GM23338 (cell line): ENCODE measurements at regions not wholly inside any gene's neighbourhood (a gene's known extent, or its start where the extent isn't known, plus 50 kb on each side); places are given as distances from the start of the nearest gene placed in this dataset.
"Not testable (repeated sequence)": the region's sequence is repeated elsewhere in the genome, so short reads cannot be mapped to it uniquely, and the experiment has no call there.

Source experiments
- ATAC-seq: fragments of 200-7000 bp; cut with Tn5 transposase; 3 replicates; pipeline ENCODE4 v1.9.1; 2020
- DNase-seq: peaks from one replicate; pipeline ENCODE4 v3.0.0-alpha.2; 2015; ENCODE audit warnings: low spot score
- H2AFZ ChIP-seq: fragments of 200-600 bp; sonication (generic); 2 replicates; pipeline ENCODE4 v1.8.0; 2016; ENCODE audit warnings: antibody characterized with exemption, mild to moderate bottlenecking, moderate library complexity
- H3F3A ChIP-seq: fragments of 200-600 bp; sonication (generic); replicated peaks from 2 replicates; pipeline ENCODE4 v1.8.0; 2017; ENCODE audit warnings: antibody characterized with exemption, mixed run types, low read depth
- H3K27ac ChIP-seq: fragments of 200-600 bp; sonication (generic); 2 replicates; pipeline ENCODE4 v1.6.1; 2016; ENCODE audit warnings: low read depth
- H3K27me3 ChIP-seq: fragments of 200-600 bp; sonication (generic); 2 replicates; pipeline ENCODE4 v1.8.0; 2016; ENCODE audit warnings: mild to moderate bottlenecking, mixed run types, moderate library complexity; ENCODE audit not compliant: insufficient read depth
- H3K36me3 ChIP-seq: fragments of 200-600 bp; sonication (generic); 2 replicates; pipeline ENCODE4 v1.8.0; 2016; ENCODE audit warnings: mild to moderate bottlenecking; ENCODE audit not compliant: insufficient read depth
- H3K4me1 ChIP-seq: fragments of 200-600 bp; sonication (generic); 2 replicates; pipeline ENCODE4 v1.8.0; 2016; ENCODE audit warnings: mild to moderate bottlenecking, moderate library complexity; ENCODE audit not compliant: insufficient read depth
- H3K4me2 ChIP-seq: fragments of 200-600 bp; sonication (generic); 2 replicates; pipeline ENCODE4 v1.7.1; 2017; ENCODE audit warnings: mixed run types
- H3K4me3 ChIP-seq: fragments of 200-600 bp; sonication (generic); 2 replicates; pipeline ENCODE4 v1.6.1; 2016; ENCODE audit warnings: mixed run types
- H3K79me2 ChIP-seq: fragments of 200-600 bp; sonication (generic); replicated peaks from 2 replicates; pipeline ENCODE4 v1.8.0; 2017; ENCODE audit warnings: mild to moderate bottlenecking; ENCODE audit not compliant: insufficient read depth
- H3K9me2 ChIP-seq: fragments of 200-600 bp; sonication (generic); 2 replicates; pipeline ENCODE4 v1.8.0; 2017; ENCODE audit not compliant: insufficient read depth
- H4K20me1 ChIP-seq: fragments of 200-600 bp; sonication (generic); replicated peaks from 2 replicates; pipeline ENCODE4 v1.8.0; 2017; ENCODE audit warnings: mild to moderate bottlenecking; ENCODE audit not compliant: insufficient read depth
- H3K27ac Mint-ChIP-seq: 2 replicates; pipeline ENCODE4 v1.8.0; 2020; ENCODE audit warnings: inconsistent platforms, mild to moderate bottlenecking, moderate library complexity, mixed read lengths
- H3K27me3 Mint-ChIP-seq: 3 replicates; pipeline ENCODE4 v1.8.0; 2022; ENCODE audit warnings: low read depth, mild to moderate bottlenecking, moderate library complexity, mixed read lengths, inconsistent platforms; ENCODE audit not compliant: insufficient read depth, poor library complexity
- H3K36me3 Mint-ChIP-seq: 3 replicates; pipeline ENCODE4 v1.8.0; 2021; ENCODE audit warnings: low read depth, mild to moderate bottlenecking, inconsistent platforms, moderate library complexity, mixed read lengths
- H3K4me1 Mint-ChIP-seq: 3 replicates; pipeline ENCODE4 v1.8.0; 2020; ENCODE audit warnings: mild to moderate bottlenecking, inconsistent platforms, mixed read lengths
- H3K4me3 Mint-ChIP-seq: 3 replicates; pipeline ENCODE4 v1.8.0; 2021; ENCODE audit warnings: moderate library complexity, mild to moderate bottlenecking, inconsistent platforms, mixed read lengths
- H3K9me3 Mint-ChIP-seq: 3 replicates; pipeline ENCODE4 v1.8.0; 2020; ENCODE audit warnings: moderate library complexity, mild to moderate bottlenecking, inconsistent platforms, mixed read lengths
- CTCF ChIP-seq, 2 experiments: fragments of 200-600 bp in 1 of 2; sonication (generic) in 1 of 2; conservative IDR thresholded peaks; 2 replicates each; pipeline versions ENCODE4 v1.5.1 to v1.6.1; 2016 to 2017; ENCODE audit warnings: antibody characterized with exemption in 2 of 2, low read depth in 2 of 2, mild to moderate bottlenecking in 2 of 2, moderate library complexity in 1 of 2
- EZH2 ChIP-seq: fragments of 200-600 bp; sonication (generic); IDR thresholded peaks from one replicate; pipeline ENCODE4 v1.8.0; 2017; ENCODE audit warnings: antibody characterized with exemption, mild to moderate bottlenecking, low read depth; ENCODE audit not compliant: unreplicated experiment
- ZNF331 ChIP-seq: fragments of 250-450 bp; sonication (Bioruptor Pico); IDR thresholded peaks from 2 replicates; pipeline ENCODE4 v1.5.0; 2020; ENCODE audit warnings: low read depth, mild to moderate bottlenecking, moderate library complexity

- Histone ChIP-seq H3K4me3 (no peak overlapping the region), H3K4me1 (no peaks in the 10 kb centered on the region), H3K27me3 (no peaks in the 10 kb centered on the region), H3K79me2 (no peaks in the 10 kb centered on the region), H3K36me3 (no peaks in the 10 kb centered on the region), H2AFZ (no peak overlapping the region), H4K20me1 (no peaks in the 10 kb centered on the region), H3F3A (no peaks in the 10 kb centered on the region), H3K27ac (no peak overlapping the region), H3K4me2 (no peak overlapping the region), H3K9me2 (no peaks in the 10 kb centered on the region)
- DNase-seq = no peak
- no peak overlapping the region for H3K4me3 Mint-ChIP-seq
- TF ChIP-seq EZH2 = no peak
- TF ChIP-seq ZNF331 = no peak
- no peak for TF ChIP-seq CTCF (conservative IDR thresholded peaks at IDR 0.05; ENCODE audit: low read depth in 2 of 2)
- no peaks in the 10 kb centered on the region for H3K9me3 Mint-ChIP-seq
- no peak overlapping the region for H3K27ac Mint-ChIP-seq
- no peaks in the 10 kb centered on the region for H3K4me1 Mint-ChIP-seq
- H3K27me3 Mint-ChIP-seq = peaks cover 5% of the 10 kb centered on the region
- no peaks in the 10 kb centered on the region for H3K36me3 Mint-ChIP-seq
- ATAC-seq = no peak
Measured at GRCh38 chr6:1212919-1213318, 99.0 kb upstream of the FOXQ1 start.

- H3K27ac ChIP-seq, DNase-seq, H3K9me2 ChIP-seq, H3K4me1 ChIP-seq, H3K36me3 ChIP-seq, H3K4me2 ChIP-seq, H3K4me3 Mint-ChIP-seq, H3F3A ChIP-seq, H3K27ac Mint-ChIP-seq, H3K79me2 ChIP-seq, H3K27me3 Mint-ChIP-seq, H3K27me3 ChIP-seq, H3K36me3 Mint-ChIP-seq, H3K4me1 Mint-ChIP-seq, H3K9me3 Mint-ChIP-seq, H3K4me3 ChIP-seq, H4K20me1 ChIP-seq, H2AFZ ChIP-seq, ATAC-seq: not testable (repeated sequence)
Measured at GRCh38 chr6:1212138-1212537, 99.8 kb upstream of the FOXQ1 start.

- not testable (repeated sequence) for H3K4me2 ChIP-seq, H3K27me3 Mint-ChIP-seq, H3K9me3 Mint-ChIP-seq, H3K36me3 Mint-ChIP-seq, H3K27ac ChIP-seq, H3K79me2 ChIP-seq, H2AFZ ChIP-seq, H3K4me1 Mint-ChIP-seq, H3K9me2 ChIP-seq, H3F3A ChIP-seq, H3K27ac Mint-ChIP-seq, H4K20me1 ChIP-seq, H3K27me3 ChIP-seq, DNase-seq, H3K4me3 Mint-ChIP-seq, H3K4me3 ChIP-seq, H3K4me1 ChIP-seq, H3K36me3 ChIP-seq, ATAC-seq
Measured at GRCh38 chr6:1210631-1211030, 101.3 kb upstream of the FOXQ1 start.

- ATAC-seq = no peak
- no peak for TF ChIP-seq CTCF (conservative IDR thresholded peaks at IDR 0.05; ENCODE audit: low read depth in 2 of 2)
- no peak for TF ChIP-seq EZH2
Measured at GRCh38 chr6:1208876-1209275, 103.0 kb upstream of the FOXQ1 start.

More at GRCh38 chr6:1208876-1209275, 103.0 kb upstream of the FOXQ1 start:
- H3K27ac ChIP-seq = no peak overlapping the region
- no peak overlapping the region for H3K4me3 ChIP-seq
- H3K36me3 Mint-ChIP-seq = no peaks in the 10 kb centered on the region
- H3K4me3 Mint-ChIP-seq = no peak overlapping the region
- H3K4me2 ChIP-seq = no peak overlapping the region
- no peaks in the 10 kb centered on the region for H3K4me1 ChIP-seq
- no peak overlapping the region for H2AFZ ChIP-seq
- H3K9me3 Mint-ChIP-seq = no peaks in the 10 kb centered on the region
- peaks cover 1% of the 10 kb centered on the region for H3K27me3 Mint-ChIP-seq
- no peaks in the 10 kb centered on the region for H3K4me1 Mint-ChIP-seq
- H3K27ac Mint-ChIP-seq = no peak overlapping the region
- no peaks in the 10 kb centered on the region for H3K27me3 ChIP-seq
- no peaks in the 10 kb centered on the region for H3F3A ChIP-seq
- DNase-seq = no peak
- H3K79me2 ChIP-seq = no peaks in the 10 kb centered on the region
- H3K9me2 ChIP-seq = no peaks in the 10 kb centered on the region
- no peaks in the 10 kb centered on the region for H4K20me1 ChIP-seq
- no peaks in the 10 kb centered on the region for H3K36me3 ChIP-seq
